ENCODE measurements at regions not wholly inside any gene's neighbourhood (a gene's known extent, or its start where the extent isn't known, plus 50 kb on each side); places are given as distances from the start of the nearest gene placed in this dataset.
"Not testable (repeated sequence)": the region's sequence is repeated elsewhere in the genome, so short reads cannot be mapped to it uniquely, and the experiment has no call there.

DNA sequence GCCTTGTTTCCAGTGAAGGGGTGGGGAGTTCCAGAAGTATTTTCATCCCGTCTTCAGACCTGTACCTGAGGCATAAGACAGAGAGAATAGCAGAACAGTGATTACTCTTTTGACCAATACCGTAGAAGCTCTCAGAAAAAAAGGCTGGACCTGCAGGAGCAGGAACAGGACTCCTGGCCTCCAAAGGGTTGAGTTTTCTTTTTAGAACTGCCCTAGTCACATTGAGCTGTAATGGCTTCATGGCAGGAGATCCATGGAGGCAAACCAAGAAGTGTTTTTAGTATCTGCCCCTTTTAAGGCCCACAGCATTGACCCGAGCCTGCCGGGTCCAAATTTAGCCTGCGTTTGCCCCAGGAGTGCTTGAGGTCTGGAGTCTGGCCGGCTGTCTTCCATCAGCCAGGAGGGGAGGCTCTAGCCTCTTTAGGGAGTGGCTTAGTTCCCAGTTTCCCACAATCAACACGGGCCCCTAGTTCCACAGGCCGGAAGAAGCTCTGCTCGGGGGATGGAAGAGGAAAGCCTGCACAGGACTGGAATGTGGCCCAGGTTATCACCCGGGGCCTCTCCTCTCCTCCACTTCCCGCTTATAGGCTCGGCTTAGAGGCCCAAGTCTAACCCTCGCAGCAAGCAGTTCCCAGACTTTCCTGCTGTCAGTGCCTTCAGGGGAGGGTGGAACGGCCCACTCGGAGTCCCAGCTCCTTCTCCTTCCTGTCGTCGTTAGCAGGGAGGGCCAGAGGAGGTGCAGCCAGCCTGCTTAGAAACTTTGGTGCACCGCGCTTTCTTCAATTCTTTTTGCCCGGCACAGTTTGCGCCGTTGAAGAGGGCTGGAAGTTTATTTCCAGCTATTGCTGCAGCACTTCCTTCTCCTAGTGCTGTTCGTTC, 80.7 kb downstream of the C9orf152 start:
- no peak for DNase-seq

DNA sequence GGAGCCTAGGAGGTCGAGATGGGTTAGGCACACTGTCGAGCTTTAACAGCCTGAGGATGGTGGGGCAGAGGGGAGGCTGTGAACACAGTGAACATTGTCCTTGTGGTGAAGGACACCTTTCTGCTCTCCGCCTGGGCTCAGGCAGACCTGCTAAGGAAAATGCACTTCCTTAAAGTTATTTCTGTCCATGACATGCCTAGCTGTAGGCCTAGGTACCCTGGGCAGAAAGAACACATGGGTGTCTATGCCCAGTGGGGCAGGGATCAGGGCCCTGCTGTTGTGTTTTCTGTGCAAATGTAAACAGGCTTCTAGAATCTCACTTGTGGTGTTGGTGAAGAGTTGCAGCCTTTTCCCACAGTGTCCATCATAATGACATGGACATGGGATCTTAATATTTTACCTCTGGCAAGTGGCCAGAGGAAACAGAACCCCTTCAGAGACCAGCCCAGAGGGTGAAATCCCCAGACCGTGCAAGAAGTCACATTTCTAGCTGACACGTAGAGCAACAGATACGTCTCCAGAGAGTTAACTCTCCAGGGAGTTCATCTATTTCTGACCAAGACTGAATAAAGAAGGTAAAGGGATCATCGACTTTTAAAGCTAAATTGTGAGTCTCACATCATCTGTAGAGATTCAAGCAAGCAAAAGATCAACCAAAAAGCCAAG, 79.2 kb downstream of the C9orf152 start:
- DNase-seq: no peak

DNA sequence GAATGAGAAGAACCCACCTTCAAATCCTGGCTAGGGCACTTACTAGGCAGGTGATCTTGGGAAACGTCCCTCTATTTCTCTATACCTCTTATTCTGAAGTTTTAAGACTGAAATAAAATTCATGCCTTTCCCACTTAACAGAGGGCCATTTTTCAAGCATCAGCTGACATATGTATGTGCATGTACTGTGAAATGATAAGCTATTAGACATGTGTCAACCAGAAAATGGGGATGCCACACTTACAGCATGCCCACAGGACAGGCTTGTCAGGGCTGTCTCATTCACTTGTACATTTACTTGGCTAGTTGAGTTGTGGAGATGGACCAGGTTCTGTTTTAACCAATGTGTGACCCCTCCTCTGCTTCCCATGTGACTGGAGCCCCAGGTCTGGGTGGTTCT, 78.5 kb downstream of the C9orf152 start:
- DNase-seq: no peak

DNA sequence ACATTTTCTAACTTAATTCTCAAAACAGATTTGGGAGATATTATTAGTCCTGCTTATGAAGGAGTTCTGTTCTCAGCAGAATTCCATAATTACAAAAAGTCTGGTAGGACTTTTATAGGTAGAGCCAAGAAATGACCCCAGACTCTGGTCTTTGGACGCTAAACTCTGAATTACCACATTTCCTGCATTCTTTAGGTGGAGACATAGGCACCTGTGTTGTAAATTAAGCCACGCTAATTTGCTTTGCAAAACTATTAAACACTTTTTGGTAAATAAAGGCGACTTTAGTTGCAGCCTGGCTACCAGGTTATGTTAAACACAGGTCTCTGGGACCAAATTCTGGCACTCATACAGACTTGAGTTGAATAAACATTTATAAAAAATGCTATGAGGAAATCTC, 77.7 kb downstream of the C9orf152 start:
- no peak for DNase-seq

DNA sequence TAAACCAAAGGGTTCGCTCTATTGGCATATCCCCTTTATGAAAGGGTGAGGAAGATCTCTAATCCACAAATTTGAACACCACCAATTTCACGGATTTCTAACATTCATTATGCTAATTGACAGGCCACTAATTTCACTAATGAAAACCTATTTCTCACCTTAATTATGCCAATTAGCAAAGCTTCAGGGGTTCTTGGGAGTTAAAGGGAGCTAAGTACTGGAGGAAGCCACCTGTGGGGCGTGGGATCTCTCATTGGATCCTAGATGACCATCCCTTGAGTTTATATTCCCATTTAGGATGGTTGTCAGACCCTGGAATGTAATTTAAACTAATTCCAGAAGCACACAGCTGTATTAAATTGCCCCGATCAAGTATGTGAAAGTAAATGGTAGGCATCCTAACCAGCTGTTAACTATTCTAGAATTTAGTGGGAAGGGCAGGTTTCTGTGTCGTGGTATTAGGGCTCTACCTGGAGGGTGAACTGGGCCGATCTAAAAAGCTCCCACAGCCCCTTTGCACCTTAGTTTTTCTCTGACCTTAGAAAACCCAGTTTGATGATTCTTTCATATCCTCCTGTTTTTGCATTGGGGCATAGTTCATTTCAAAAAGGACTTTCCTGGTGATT, 77.1 kb downstream of the C9orf152 start:
- DNase-seq: no peak

DNA sequence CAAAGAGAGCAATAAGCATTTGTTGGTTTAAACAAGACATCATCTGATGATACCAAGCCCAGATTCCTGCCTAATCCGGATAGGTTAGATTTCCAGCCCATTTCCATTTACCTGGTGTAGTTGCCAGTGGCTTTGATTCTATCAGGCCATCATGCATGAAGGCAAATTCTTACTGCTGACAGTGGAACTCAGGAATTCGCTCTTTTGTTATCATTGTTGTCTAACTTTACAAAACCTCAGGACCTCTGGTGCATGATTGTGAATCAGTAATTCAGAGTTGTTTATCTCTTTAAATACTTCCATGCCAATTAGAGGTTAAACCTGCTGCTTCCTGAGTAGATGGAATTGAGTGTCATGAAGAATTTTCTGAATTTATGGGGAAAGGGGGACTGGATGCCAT, 76.5 kb downstream of the C9orf152 start:
- DNase-seq: no peak

DNA sequence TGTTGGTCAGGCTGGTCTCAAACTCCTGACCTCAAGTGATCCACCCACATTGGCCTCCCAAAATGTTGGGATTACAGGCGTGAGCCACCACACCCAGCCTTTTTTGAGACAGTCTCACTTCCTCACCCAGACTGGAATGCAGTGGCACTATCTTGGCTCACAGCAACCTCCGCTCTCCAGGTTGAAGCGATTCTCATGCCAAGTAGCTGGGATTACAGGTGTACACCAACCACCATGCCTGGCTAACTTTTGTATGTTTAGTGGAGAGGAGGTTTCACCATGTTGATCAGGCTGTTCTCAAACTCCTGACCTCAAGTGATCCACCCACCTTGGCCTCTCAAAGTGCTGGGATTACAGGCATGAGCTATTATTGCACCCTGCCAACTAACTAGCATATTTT, 75.4 kb downstream of the C9orf152 start:
- not testable (repeated sequence) for DNase-seq

DNA sequence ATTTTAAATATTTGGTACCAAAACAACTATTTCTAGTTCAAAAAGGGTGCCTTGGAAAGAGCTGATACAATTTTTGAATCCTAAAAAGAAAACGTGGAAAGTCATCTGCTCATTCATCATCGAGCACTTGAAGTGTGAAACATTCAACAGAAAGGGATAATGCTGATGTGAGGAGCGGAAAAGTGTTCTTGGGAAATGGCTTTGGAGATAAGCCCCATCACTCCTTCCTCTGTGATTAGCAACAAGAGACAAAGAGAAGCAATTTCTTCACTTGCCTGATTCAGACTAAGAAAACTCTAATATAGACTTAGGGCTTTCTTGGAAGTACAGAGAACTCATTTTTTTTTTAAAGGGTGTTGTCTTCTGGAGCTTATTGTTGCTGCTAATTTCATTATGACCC, 74.9 kb downstream of the C9orf152 start:
- DNase-seq: no peak

DNA sequence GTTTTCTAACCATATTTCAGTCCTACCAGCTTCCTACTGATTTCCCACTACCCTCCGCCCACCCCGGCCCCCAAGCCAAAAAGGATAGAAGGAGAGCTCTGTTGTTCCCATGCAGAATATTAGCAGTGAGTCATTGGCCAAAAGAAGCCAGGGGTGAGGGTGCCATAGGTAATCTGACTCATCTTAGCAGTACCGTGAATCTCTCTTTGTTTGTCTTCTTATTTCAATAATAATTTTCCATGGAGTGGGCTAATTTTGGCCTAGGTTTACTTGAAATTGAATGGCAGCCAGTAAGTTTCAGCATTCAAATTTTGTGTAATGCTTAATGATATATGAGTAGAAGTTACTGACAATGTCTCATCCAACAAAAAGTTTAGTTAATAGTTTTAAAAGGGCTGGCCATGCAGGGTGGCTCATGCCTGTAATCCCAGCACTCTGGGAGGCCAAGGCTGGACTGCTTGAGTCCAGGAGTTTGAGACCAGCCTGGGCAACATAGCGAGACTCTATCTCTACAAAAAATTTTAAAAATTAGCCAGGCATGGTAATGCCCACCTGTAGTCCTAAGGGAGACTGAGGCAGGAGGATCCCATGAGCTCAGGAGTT, 74.2 kb downstream of the C9orf152 start:
- no peak for DNase-seq

DNA sequence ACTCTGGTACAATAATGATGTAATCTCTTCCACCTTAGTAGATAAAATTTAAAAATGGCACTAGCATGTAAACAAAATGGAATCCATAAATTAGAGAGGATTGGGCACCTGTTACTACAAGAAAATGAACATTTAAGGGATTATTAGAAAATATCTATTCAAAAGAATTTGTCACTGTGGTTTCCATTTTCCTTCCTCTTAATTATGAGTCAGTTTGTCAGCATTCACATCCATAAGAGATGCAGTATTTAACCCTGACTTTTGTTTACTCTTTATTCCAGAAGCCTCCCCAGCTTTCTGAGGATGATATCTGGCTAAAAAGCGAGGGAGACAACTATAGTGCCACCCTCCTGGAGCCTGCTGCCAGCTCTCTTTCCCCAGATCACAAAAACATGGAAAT, 72.1 kb downstream of the C9orf152 start:
- DNase-seq: no peak

DNA sequence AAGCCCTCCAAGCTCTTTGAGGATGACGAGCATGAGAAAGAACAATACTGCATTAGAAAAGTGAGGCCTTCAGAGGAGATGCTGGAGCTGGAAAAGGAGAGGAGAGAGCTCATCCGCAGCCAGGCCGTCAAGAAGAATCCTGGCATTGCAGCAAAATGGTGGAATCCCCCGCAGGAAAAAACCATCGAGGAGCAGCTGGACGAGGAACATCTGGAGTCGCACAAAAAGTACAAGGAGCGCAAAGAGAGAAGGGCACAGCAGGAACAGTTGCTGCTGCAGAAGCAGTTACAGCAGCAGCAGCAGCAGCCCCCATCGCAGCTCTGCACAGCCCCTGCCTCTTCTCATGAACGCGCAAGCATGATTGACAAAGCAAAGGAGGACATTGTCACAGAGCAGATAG, 71.2 kb downstream of the C9orf152 start:
- no peak for DNase-seq

DNA sequence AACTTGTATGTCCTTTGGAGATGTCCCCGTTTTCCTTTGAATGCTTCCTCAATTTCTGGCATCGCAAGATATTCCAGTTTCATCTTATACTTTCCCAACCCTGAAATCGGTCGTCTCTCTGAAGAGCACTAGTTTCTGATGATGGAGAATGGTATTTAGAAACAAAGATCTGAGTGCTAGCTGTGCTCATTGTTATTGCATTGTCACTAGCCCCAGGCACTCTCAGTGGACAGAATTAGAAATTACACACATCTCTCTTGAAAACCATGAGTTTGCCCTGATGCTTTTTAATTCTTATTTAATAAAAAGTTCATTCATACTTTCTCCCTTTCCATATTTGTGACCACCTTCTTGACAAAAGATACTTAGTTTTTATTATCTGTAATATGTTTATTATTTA, 67.7 kb downstream of the C9orf152 start:
- no peak for DNase-seq

DNA sequence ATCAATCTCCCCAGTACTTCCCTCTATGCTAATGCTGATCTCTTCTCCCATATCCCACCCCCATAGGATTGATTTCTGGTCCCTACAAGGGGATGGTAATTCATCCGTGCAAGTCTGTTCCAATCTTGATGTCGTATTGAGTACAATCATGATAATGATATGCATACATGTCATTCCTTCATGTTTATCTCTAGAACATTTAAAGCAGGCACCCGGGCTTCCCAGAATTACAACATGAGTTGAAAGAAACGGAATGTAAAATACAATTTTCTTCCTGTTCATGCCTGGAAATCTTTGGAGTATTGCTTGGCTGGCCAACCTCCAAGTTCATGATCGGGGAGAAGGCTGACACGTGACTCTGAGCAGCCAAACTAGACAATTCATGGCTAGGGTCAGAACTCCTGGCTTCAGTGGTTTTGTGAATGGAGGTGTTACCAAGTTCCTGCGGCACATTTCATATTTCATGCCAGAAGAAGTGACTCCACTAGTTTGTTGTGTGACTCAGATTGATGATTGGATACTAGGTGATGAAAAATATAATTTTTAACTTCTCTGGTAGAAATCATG, 66.6 kb downstream of the C9orf152 start:
- DNase-seq: no peak

DNA sequence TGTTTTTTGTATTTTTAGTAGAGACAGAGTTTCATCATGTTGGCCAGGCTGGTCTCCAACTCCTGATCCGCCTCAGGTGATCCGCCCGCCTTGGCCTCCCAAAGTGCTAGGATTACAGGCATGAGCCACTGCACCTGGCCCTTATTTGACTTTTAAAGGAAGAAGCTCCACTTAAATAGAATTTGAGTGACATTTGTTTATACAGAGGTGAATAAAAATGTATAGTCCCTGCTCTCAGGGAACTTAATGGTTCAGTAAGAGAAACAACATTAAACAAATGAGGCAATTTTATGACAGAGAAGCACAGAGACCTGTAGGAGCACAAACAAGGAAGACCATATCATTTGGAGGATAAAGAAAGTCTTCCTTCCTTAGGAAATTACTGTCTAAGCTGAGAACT, 65.7 kb downstream of the C9orf152 start:
- DNase-seq: no peak

DNA sequence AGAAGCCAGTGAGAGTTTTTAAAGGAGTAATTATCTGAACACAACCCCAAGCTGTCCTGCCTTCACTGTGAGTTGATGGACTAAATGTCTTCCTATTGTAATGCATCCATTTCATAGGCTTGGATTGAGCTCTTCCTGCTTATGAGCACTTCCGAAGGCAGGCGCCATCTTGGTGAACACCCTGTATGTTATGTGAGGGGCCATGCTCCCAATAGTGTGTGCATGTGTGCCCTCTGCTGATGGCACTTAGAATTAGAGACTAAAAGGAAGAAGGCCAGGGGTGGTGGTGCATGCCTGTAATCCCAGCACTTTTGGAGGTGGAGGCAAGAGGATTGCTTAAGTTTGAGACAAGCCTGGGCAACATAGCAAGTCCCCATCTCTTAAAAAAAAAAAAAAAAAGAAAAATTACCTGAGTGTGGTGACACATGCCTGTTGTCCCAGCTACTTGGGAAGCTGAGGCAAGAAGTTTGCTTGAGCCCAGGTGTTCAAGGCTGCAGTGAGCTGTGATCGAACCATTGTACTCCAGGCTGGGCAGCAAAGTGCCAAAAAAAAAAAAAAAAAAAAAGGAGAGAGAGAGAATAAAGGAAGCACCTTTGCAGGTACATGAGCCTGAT, 65.0 kb downstream of the C9orf152 start:
- no peak for DNase-seq

DNA sequence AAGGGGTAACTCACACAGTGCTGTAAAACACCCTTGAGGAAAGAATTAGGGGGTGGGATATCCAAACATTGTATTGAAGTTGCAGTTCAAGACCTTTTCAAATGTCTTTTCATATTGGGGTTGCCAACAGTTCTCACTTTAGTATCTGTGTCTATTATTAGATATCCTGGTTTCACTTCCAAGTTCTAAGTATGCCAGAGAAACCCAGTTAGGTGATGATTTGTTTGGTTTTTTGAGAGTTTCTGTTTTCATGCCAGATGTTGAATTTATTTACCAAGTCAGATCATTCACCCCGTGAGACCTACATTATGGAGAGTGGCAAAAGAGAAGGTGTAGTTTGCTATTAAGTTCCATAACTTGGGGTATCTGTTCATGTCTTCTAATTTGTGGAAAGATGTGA, 64.5 kb downstream of the C9orf152 start:
- DNase-seq: no peak

DNA sequence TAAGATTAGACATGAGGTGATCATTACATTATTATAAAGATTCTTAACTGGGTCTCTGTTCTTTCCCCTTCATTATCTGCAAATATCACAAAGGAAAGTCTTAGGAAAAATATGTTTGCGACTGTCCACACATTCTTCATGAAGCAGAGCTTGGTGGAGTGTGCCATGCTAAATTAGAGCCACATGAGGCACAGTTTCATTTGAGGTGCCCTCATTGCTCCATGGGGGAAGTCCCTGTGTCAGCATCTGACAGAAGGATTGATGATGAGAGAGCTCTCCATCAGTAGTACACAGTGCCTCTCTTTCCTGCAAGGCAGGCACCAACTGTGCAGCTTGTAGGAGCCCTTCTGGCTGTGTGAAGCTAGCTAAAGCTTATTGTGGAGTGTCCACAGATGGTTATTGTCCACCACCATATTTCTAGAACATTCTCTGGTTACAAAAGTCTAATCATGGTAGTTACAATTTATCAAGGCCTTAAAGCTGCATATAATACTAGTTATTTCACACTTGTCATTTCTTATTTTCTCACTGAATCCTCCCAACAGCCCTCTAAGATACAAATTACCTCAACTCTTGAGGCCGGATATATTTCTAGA, 63.9 kb downstream of the C9orf152 start:
- DNase-seq: no peak

DNA sequence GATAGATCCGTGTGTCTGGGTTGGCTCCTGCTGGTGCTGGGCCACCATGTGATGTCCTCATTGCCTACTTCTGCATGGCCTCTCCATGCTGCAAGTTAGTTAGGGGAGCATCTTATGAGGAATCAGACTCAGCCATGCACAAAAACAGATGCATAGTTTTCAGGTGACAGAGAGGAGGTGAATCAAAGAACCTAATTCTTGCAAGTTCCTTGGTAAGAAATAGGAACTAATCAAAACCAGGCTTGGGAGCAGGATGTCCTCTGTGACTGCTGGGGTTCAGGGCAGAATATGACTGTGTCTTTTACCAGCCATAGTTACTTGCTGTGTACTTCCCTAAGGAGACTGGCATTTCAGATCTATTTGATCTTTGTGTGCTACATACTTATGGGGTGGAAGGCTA, 61.6 kb downstream of the C9orf152 start:
- no peak for DNase-seq

DNA sequence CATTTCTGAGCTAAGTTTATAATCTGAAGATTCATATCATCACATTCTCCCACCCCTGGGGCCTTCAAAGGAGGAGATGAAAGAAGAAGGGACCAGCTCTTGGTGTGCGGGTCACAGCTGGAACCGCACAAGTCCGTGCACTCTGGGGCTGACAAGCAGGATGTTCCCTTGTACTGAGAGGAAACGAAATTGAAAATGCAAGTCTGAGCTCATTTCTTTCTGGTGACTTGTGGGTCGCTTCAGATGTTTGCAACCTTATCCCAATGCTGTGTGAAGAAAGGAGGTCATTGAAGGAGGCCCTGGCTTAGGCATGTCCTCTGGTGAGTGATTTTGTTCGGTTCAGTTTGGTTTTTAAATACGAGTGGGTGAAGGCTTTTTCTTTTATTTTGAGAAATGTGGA, 59.6 kb downstream of the C9orf152 start:
- DNase-seq: peak; percentile 22

DNA sequence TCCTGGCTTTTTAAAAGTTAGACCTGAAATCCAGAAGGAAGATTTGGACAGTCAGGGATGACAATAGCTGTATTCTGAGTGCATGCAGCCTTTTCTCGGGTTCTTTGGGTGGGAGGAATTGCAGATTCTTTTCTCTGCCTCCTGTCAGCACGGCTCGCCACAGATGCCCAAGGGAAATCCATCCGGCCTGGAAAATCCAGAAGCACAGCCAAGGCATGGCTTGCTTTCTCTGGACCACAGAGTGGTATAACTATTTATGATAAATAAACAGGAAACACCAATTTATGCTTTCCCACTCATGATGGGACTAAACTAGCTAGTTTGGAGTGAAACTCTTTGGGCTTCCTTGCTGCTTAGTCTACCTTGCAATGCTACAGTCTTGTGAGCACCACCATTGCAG, 59.1 kb downstream of the C9orf152 start:
- DNase-seq: no peak

All from midbrain (tissue), 1 donor.